ENCODE measurements at regions not wholly inside any gene's neighbourhood (a gene's known extent, or its start where the extent isn't known, plus 50 kb on each side); places are given as distances from the start of the nearest gene placed in this dataset.

DNA sequence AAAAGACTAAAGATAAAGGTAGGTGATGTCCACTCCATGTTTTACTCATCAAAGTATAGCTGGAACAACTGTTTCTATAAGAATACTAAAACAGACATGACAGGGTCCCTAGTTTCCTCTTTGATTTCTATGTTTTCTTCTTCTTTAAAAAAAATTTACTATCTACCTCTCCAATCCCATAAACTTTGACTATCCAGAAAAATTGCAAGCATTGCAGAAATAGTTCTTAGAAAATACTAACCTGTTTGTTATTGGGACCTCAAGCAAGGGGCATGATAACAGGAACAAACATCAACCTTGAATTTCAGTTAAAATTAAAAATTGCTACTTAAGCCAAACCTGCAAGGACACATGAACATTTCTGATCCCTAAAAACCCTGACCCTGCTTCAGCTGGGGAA, 1226.5 kb downstream of the C4orf33 start:
- H3K4me1 ChIP-seq (ENCODE audit: control insufficient read depth, insufficient read depth, low read length), result no peaks in the 10 kb centered on the region
- no peak overlapping the region for H3K27ac ChIP-seq (ENCODE audit: extremely low read depth, low read depth, low read length)
- no peaks in the 10 kb centered on the region for H3K36me3 ChIP-seq (ENCODE audit: control insufficient read depth in 2 of 2, insufficient read depth in 1 of 2, low read length in 2 of 2)
- TF ChIP-seq KLF8 (tag by site-specific recombination; IDR thresholded peaks at IDR 0.05) (no peak), ZBTB10 (tag by site-specific recombination; IDR thresholded peaks at IDR 0.05) (no peak), ZXDB (tag by site-specific recombination; IDR thresholded peaks at IDR 0.05) (no peak), ZFHX2 (tag by site-specific recombination; conservative IDR thresholded peaks at IDR 0.05) (no peak), ZNF626 (tag by site-specific recombination; IDR thresholded peaks at IDR 0.05) (no peak), ZNF37A (tag by site-specific recombination; IDR thresholded peaks at IDR 0.05) (no peak), ZNF114 (tag by site-specific recombination; IDR thresholded peaks at IDR 0.05) (no peak), BCL11A (tag by site-specific recombination; IDR thresholded peaks at IDR 0.05; ENCODE audit: low read depth) (no peak), TCF7L2 (IDR thresholded peaks at IDR 0.05; ENCODE audit: borderline replicate concordance, low read depth, low read length) (no peak), ZNF335 (tag by site-specific recombination; conservative IDR thresholded peaks at IDR 0.05) (no peak), ZNF623 (tag by site-specific recombination; IDR thresholded peaks at IDR 0.05) (no peak), PRDM10 (tag by site-specific recombination; IDR thresholded peaks at IDR 0.05) (no peak), ZNF23 (tag by site-specific recombination; IDR thresholded peaks at IDR 0.05; ENCODE audit: borderline replicate concordance) (no peak), ZNF621 (tag by site-specific recombination; IDR thresholded peaks at IDR 0.05) (no peak), OSR2 (tag by site-specific recombination; IDR thresholded peaks at IDR 0.05) (no peak), ZNF501 (tag by site-specific recombination; IDR thresholded peaks at IDR 0.05) (no peak), SP7 (tag by site-specific recombination; IDR thresholded peaks at IDR 0.05) (no peak), ZNF843 (tag by site-specific recombination; IDR thresholded peaks at IDR 0.05) (no peak)
- TF ChIP-seq, protein P1, sequence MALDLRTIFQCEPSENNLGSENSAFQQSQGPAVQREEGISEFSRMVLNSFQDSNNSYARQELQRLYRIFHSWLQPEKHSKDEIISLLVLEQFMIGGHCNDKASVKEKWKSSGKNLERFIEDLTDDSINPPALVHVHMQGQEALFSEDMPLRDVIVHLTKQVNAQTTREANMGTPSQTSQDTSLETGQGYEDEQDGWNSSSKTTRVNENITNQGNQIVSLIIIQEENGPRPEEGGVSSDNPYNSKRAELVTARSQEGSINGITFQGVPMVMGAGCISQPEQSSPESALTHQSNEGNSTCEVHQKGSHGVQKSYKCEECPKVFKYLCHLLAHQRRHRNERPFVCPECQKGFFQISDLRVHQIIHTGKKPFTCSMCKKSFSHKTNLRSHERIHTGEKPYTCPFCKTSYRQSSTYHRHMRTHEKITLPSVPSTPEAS (tag by site-specific recombination; IDR thresholded peaks at IDR 0.05), result no peak
- H3K9me3 ChIP-seq (ENCODE audit: control insufficient read depth, insufficient read depth, low read depth, low read length), result no peaks in the 10 kb centered on the region
- H3K4me3 ChIP-seq (ENCODE audit: low read depth, low read length), result no peak overlapping the region
- POLR2A ChIA-PET, result no interaction called here
- CTCF ChIA-PET, result no interaction called here

DNA sequence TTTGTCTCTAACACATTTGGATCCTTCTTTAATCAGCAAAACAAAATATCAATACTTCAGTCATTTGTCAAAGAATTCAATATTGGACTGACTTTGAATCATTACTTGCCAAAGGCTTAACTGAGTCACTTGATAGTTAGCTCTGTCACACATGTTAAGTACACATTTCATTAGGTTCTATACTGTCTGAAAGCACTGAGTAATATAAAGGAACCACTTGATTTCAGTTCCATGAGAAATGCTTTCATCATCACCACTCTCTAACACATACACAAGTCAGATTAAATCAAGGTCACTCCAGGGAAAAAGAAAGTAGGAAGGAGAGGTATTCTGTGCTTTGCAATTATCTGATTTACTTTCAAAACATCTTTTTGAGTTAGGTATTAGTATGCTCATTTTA, 1233.1 kb downstream of the C4orf33 start:
- no peaks in the 10 kb centered on the region for H3K9me3 ChIP-seq (ENCODE audit: control insufficient read depth, insufficient read depth, low read depth, low read length)
- no peaks in the 10 kb centered on the region for H3K4me1 ChIP-seq (ENCODE audit: control insufficient read depth, insufficient read depth, low read length)
- H3K27ac ChIP-seq (ENCODE audit: extremely low read depth, low read depth, low read length), result no peak overlapping the region
- CTCF ChIA-PET, result no interaction called here
- no peaks in the 10 kb centered on the region for H3K36me3 ChIP-seq (ENCODE audit: control insufficient read depth in 2 of 2, insufficient read depth in 1 of 2, low read length in 2 of 2)
- H3K4me3 ChIP-seq (ENCODE audit: low read depth, low read length), result no peak overlapping the region
- POLR2A ChIA-PET, result no interaction called here
- TF ChIP-seq, protein P2, sequence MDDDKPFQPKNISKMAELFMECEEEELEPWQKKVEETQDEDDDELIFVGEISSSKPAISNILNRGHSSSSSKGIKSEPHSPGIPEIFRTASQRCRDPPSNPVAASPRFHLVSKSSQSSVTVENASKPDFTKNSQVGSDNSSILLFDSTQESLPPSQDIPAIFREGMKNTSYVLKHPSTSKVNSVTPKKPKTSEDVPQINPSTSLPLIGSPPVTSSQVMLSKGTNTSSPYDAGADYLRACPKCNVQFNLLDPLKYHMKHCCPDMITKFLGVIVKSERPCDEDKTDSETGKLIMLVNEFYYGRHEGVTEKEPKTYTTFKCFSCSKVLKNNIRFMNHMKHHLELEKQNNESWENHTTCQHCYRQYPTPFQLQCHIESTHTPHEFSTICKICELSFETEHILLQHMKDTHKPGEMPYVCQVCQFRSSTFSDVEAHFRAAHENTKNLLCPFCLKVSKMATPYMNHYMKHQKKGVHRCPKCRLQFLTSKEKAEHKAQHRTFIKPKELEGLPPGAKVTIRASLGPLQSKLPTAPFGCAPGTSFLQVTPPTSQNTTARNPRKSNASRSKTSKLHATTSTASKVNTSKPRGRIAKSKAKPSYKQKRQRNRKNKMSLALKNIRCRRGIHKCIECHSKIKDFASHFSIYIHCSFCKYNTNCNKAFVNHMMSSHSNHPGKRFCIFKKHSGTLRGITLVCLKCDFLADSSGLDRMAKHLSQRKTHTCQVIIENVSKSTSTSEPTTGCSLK (tag by site-specific recombination; IDR thresholded peaks at IDR 0.05), result no peak
- TF ChIP-seq ZNF701 (tag by site-specific recombination; IDR thresholded peaks at IDR 0.05), result no peak
- TF ChIP-seq, protein P3, sequence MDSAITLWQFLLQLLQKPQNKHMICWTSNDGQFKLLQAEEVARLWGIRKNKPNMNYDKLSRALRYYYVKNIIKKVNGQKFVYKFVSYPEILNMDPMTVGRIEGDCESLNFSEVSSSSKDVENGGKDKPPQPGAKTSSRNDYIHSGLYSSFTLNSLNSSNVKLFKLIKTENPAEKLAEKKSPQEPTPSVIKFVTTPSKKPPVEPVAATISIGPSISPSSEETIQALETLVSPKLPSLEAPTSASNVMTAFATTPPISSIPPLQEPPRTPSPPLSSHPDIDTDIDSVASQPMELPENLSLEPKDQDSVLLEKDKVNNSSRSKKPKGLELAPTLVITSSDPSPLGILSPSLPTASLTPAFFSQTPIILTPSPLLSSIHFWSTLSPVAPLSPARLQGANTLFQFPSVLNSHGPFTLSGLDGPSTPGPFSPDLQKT (IDR thresholded peaks at IDR 0.05; ENCODE audit: borderline replicate concordance, low read depth, low read length), result no peak
- TF ChIP-seq ZNF624 (tag by site-specific recombination; IDR thresholded peaks at IDR 0.05), result no peak
- TF ChIP-seq GLI4 (tag by site-specific recombination; IDR thresholded peaks at IDR 0.05), result no peak
- no peak for TF ChIP-seq ZSCAN5A (tag by site-specific recombination; IDR thresholded peaks at IDR 0.05)

All from HEK293 (cell line).